Dedifferentiated amniotic fluid mesenchymal stem cell (primary cell): ENCODE measurements at regions not wholly inside any gene's neighbourhood (a gene's known extent, or its start where the extent isn't known, plus 50 kb on each side); places are given as distances from the start of the nearest gene placed in this dataset.

Experiments used
- DNase-seq: peaks from one replicate; pipeline ENCODE4 v3.0.0-alpha.2; 2016; ENCODE audit errors: extremely low spot score

DNA sequence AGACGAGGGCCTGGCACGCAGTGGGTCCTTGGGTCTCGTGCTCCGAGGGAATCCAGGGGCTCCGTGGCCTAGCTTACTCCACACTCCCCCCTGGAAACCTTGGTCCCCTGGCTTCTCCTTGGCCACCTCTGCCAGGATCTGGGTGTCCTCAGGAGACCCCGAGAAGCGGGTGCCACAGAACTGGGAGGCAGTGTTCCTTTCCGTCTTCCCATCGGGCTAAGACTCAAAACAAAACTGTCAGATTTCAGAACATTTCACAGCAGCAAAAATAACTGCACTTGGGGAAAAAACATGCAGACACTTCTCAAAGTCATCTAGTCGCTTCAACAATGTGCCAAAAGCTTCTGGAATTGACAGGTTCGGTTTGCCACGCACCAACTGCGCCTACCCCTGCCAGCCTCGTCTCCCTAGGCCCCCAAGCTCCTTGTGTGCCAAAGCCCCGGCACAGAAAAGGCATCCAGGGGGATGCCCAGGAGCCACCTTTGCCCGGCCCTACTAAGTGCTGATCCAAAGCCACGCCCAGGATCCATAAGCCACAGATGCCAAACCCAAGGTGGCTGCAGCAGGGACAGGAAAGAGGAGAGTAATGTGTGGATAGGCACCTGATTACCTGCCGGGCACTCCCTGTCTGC is 58.4 kb upstream of the DIO3 start:
- DNase-seq: no peak

GRCh38 chr14:101503431-101504095 is 57.7 kb upstream of the DIO3 start:
- no peak for DNase-seq

GRCh38 chr14:101504096-101504948 is 57.0 kb upstream of the DIO3 start:
- DNase-seq: no peak

GRCh38 chr14:101505236-101505970 is 55.9 kb upstream of the DIO3 start:
- no peak for DNase-seq

DNA sequence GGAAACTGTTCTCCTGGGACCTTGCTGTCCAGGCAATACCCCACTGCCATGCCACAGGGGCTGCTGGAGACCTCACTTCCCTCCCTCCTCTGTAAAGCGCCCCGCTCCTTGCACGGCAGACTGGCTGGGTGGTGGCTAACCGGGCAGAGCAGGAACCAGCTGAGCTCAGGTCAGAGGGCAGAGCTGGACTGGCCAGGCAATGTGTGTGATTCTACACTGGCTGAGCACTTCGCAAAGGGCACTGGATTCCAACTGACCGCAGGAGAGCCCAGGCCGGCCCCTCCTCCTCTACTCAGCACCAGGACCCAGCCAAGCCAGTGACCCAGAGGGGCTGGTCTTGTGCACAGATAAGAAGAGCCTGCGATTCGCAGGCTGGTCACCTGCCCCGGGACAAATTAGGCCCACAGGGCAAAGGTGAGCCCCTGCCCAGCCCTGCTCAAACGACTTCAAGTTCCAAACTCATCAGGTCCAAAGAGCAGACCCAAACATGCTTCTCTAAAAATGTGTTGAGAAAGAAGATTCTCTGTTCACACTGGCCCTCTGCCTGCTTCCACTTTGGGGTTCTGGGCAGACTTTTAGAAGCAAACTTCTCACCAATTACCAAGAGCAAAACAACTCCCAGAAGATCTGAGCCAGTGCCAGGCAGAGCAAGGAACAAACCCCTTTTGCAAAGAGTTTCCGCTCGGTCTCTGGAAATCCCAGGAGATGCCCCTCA is 54.9 kb upstream of the DIO3 start:
- DNase-seq: no peak

GRCh38 chr14:101506926-101507835 is 54.1 kb upstream of the DIO3 start:
- no peak for DNase-seq

DNA sequence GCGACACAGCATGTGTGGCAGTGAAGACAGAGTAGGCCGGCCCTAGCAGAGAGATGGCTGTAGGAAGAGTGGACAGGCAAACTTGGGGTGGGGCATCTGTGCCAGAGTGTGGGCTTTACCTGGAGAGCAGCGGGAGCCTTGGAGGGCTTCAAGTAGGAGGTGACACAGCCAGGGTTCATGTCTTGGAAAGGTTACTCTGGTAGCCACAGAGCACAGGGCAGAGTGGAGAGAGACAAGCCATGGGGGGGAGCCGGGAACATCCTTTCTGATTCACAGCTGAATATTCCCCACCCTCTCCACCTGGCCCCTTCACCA is 53.5 kb upstream of the DIO3 start:
- no peak for DNase-seq

DNA sequence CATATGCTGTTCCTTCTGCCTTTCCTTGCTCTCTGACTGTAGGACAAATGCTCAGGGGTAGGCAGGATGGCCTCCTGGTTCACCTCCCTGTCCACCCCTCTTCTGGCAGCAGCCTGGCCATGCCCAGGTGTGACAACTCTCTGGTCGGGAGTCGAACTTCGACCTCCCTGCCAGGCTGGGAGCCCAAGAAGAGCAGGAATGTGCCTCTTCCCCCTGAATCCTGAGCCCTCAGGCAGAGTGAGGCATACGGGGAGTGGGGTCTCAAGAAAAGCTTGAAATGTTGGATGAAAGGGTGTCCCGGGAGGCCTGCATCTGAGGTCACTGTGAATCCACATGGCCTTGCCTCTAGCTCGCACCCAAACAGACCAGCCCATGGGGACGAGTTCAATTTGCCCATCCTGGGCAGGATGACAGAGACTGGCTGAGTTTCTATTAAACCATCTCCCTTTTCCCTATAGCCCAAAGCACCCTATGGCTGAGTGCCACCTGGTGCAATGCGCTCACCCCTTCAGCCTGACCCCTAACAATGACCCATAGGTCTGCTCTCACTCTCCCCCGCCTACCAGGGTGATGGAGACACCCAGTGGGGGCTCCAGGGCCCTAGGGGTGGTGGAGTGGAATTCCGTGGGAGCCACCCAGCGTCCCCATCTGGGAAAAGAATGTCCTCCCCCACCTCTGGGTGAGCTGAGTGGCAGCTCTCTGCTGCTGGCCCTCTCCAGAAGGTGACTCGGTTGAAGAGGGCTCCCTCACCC is 52.9 kb upstream of the DIO3 start:
- no peak for DNase-seq

GRCh38 chr14:101508948-101509729 is 52.2 kb upstream of the DIO3 start:
- no peak for DNase-seq

- no peak for DNase-seq
Measured at GRCh38 chr14:101509730-101510371, 51.4 kb upstream of the DIO3 start.

DNA sequence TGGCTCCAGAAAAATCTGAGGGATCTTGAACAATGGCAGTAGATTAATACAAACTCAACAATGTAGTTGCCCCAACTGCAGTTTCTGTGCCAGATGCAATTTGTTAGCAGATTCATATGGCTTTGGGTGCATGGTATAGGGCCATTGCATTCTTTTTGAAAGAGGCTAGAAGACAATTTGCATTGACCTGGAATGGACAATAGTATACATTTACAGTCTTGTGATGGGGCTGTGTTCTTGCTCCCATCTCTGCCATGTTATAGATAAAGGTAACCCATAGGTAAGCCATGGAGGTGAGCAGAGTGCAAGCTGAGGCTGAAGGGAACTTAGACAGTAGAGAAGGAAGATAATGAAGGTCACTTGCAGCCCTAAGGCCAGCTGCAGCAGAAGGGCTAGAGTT is 50.1 kb upstream of the DIO3 start:
- no peak for DNase-seq
